ENCODE measurements at regions not wholly inside any gene's neighbourhood (a gene's known extent, or its start where the extent isn't known, plus 50 kb on each side); places are given as distances from the start of the nearest gene placed in this dataset.
A peak's percentile ranks its signal among the peaks of the same experiment; 100 is the strongest.

DNA sequence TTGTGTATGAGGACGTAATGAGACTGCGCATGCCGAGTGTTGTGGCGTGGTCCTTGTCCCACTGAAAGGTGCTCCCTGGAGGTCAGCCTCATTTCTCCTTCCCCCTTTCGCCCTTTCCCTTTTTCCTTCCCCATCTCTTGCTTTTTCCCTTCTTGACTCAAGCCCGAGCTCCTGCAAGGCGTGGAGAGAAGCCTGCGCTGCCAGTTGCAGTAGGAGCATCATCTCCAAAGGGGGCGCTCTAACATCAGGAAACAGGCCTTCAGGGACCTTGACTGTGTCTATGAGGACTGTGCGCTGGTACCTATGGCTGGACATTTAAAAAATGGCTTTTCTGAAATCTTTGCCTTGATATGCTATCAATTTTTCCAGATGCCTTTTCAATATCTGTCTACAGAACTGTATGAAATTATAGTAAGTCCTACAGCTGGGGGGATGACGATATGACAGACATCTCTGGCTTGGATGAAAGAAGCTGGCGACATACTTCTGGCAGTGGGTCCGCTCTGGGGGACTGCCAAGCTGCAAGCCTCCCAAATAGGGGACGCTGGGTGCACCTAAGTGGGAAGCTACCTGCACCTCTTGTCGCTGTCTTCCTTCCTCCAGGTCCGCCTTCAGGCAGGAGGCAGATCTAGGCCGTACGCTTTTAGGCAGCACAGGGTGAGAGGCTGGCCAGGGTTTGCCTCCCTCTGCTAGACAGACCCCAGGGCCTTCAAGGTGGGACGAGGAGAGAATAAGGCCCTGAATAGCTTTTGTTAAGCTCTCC, 96.5 kb downstream of the NXPE2 start:
- H3K4ac ChIP-seq (ENCODE audit: low read depth, low read length): no peak overlapping the region
- H3K79me1 ChIP-seq (ENCODE audit: low read length): no peaks in the 10 kb centered on the region
- H3K79me2 ChIP-seq (ENCODE audit: control insufficient read depth, insufficient read depth, low read length): no peaks in the 10 kb centered on the region
- H2BK5ac ChIP-seq (ENCODE audit: low read length): no peak overlapping the region
- H4K8ac ChIP-seq (ENCODE audit: low read depth, low read length): no peak overlapping the region
- no peaks in the 10 kb centered on the region for H3K36me3 ChIP-seq (ENCODE audit: control insufficient read depth, insufficient read depth, low read length)
- no peak overlapping the region for H3K4me3 ChIP-seq (ENCODE audit: low read length)
- no peak overlapping the region for H3K23ac ChIP-seq (ENCODE audit: low read length)
- peaks cover 6% of the 10 kb centered on the region for H3K4me1 ChIP-seq (ENCODE audit: control insufficient read depth, low read depth, low read length)
- no peak overlapping the region for H3K4me2 ChIP-seq (ENCODE audit: low read length)
- no peak overlapping the region for H2AK5ac ChIP-seq (ENCODE audit: low read length)
- H2BK15ac ChIP-seq (replicated peaks; ENCODE audit: low read depth): no peak overlapping the region
- no peaks in the 10 kb centered on the region for H3K27me3 ChIP-seq (ENCODE audit: insufficient read depth, low read length, poor library complexity)
- no peak overlapping the region for H4K5ac ChIP-seq (ENCODE audit: low read length)
- no CpG with 5 or more reads among the region's 19 CpGs for WGBS (ENCODE audit: extremely low coverage, insufficient coverage, low lambda C conversion rate)
- H3K27ac ChIP-seq (ENCODE audit: low read depth, low read length): no peak overlapping the region
- no peak overlapping the region for H2BK120ac ChIP-seq (ENCODE audit: low read depth, low read length)
- H3K18ac ChIP-seq (ENCODE audit: low read length): no peak overlapping the region
- H3K56ac ChIP-seq (ENCODE audit: low read length): no peak overlapping the region
- H3K9ac ChIP-seq (ENCODE audit: low read length): no peak overlapping the region
- DNase-seq: peak; percentile 81

DNA sequence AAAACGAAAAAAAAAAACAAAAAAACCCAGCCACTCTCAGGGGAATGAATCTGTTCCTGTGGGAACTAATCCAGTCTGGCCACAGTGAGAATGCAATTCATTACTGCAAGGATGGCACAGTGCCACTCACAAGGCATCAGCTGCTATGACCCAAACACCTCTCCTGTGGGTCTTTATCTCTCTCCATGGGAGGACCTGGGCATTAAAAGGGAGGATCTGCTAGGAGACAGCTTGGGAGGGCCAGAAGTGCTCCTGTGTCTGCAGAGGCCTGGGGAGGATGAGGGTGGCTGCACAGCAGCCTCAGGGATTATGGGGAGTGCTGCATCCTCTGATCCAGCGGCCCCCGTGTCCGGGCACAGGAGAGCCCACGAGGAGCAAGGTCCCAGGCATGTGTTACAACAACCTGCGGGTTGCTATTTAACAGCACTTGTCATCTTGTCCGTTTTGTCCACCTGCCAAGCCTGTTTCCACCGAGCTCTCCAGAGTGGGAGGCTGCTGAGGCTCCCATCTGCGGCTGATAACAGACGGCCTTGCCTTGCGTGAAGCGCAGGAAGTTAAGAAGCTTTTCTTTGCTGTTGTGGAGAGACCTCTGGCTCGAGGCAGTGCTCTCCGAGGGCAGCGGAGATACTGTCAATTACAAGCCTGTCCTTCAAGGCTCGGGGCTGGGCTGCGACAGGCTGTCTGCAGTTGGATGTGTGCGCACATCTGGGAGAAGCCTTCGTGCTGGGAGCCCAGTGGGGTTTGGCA, 97.7 kb downstream of the NXPE2 start:
- Histone ChIP-seq H2BK5ac (ENCODE audit: low read length) (no peak overlapping the region), H2AK5ac (ENCODE audit: low read length) (no peak overlapping the region), H3K27me3 (ENCODE audit: insufficient read depth, low read length, poor library complexity) (no peaks in the 10 kb centered on the region), H3K27ac (ENCODE audit: low read depth, low read length) (no peak overlapping the region), H2BK15ac (replicated peaks; ENCODE audit: low read depth) (no peak overlapping the region), H4K5ac (ENCODE audit: low read length) (no peak overlapping the region), H3K4ac (ENCODE audit: low read depth, low read length) (no peak overlapping the region), H3K18ac (ENCODE audit: low read length) (no peak overlapping the region), H3K56ac (ENCODE audit: low read length) (no peak overlapping the region), H3K36me3 (ENCODE audit: control insufficient read depth, insufficient read depth, low read length) (no peaks in the 10 kb centered on the region), H3K4me2 (ENCODE audit: low read length) (no peak overlapping the region), H3K9ac (ENCODE audit: low read length) (no peak overlapping the region), H3K23ac (ENCODE audit: low read length) (no peak overlapping the region), H3K79me1 (ENCODE audit: low read length) (no peaks in the 10 kb centered on the region), H2BK120ac (ENCODE audit: low read depth, low read length) (no peak overlapping the region), H3K4me1 (ENCODE audit: control insufficient read depth, low read depth, low read length) (peaks cover 6% of the 10 kb centered on the region), H4K8ac (ENCODE audit: low read depth, low read length) (no peak overlapping the region), H3K4me3 (ENCODE audit: low read length) (no peak overlapping the region), H3K79me2 (ENCODE audit: control insufficient read depth, insufficient read depth, low read length) (no peaks in the 10 kb centered on the region)
- DNase-seq: no peak
- WGBS (ENCODE audit: extremely low coverage, insufficient coverage, low lambda C conversion rate): no CpG with 5 or more reads among the region's 19 CpGs

DNA sequence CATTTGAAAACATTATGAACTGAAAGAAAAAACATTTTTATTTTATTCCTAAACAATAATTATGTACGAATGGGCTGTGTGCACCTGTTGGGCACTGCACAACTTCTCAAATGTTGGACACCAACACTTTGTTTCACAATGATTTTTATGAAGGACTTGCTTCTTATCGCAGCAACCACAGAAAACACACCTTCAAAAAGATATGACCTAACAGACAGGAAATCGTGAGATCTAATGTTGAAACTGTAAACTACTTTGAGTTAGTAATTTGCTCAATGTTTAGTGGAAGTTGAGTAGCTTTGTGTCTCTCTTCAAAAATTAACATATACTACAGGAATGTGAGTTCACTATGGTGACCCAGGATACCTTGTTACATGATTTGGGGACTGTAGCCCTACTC, 98.6 kb downstream of the NXPE2 start:
- DNase-seq: no peak
- Histone ChIP-seq H4K8ac (ENCODE audit: low read depth, low read length) (no peak overlapping the region), H3K79me1 (ENCODE audit: low read length) (no peaks in the 10 kb centered on the region), H3K4ac (ENCODE audit: low read depth, low read length) (no peak overlapping the region), H3K79me2 (ENCODE audit: control insufficient read depth, insufficient read depth, low read length) (no peaks in the 10 kb centered on the region), H3K4me1 (ENCODE audit: control insufficient read depth, low read depth, low read length) (peaks cover 6% of the 10 kb centered on the region), H2AK5ac (ENCODE audit: low read length) (no peak overlapping the region), H4K5ac (ENCODE audit: low read length) (no peak overlapping the region), H3K27ac (ENCODE audit: low read depth, low read length) (no peak overlapping the region), H3K4me3 (ENCODE audit: low read length) (no peak overlapping the region), H3K27me3 (ENCODE audit: insufficient read depth, low read length, poor library complexity) (no peaks in the 10 kb centered on the region), H2BK120ac (ENCODE audit: low read depth, low read length) (no peak overlapping the region), H3K18ac (ENCODE audit: low read length) (no peak overlapping the region), H3K4me2 (ENCODE audit: low read length) (no peak overlapping the region), H3K9ac (ENCODE audit: low read length) (no peak overlapping the region), H3K23ac (ENCODE audit: low read length) (no peak overlapping the region), H3K36me3 (ENCODE audit: control insufficient read depth, insufficient read depth, low read length) (no peaks in the 10 kb centered on the region), H2BK5ac (ENCODE audit: low read length) (no peak overlapping the region), H2BK15ac (replicated peaks; ENCODE audit: low read depth) (no peak overlapping the region), H3K56ac (ENCODE audit: low read length) (no peak overlapping the region)
- WGBS (ENCODE audit: extremely low coverage, insufficient coverage, low lambda C conversion rate): no CpG with 5 or more reads among the region's 3 CpGs

DNA sequence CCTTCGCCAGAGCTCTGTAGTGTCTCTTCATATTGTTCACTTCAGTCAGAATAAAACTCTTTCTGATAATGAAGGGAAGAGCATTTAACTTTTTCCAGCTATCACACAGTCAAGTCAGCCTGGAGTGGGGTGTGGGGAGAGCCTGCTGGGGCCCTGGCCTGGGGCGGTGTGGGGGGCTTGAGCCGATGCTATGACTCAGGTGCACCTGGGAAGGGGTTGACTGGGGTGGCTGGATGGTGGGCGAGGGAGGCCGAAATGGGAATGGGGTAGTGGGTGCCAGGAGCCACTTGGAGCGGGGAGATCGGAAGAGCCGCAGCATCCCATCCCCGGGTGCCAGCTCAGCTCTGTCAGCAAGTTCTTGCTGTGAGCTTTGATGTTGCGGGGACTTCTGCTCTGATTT, 100.9 kb downstream of the NXPE2 start:
- H3K4ac ChIP-seq (ENCODE audit: low read depth, low read length): no peak overlapping the region
- no peak overlapping the region for H3K23ac ChIP-seq (ENCODE audit: low read length)
- no peaks in the 10 kb centered on the region for H3K79me2 ChIP-seq (ENCODE audit: control insufficient read depth, insufficient read depth, low read length)
- H4K5ac ChIP-seq (ENCODE audit: low read length): no peak overlapping the region
- no peaks in the 10 kb centered on the region for H3K4me1 ChIP-seq (ENCODE audit: control insufficient read depth, low read depth, low read length)
- no peak overlapping the region for H2BK120ac ChIP-seq (ENCODE audit: low read depth, low read length)
- no peaks in the 10 kb centered on the region for H3K36me3 ChIP-seq (ENCODE audit: control insufficient read depth, insufficient read depth, low read length)
- H4K8ac ChIP-seq (ENCODE audit: low read depth, low read length): no peak overlapping the region
- no peak overlapping the region for H2BK15ac ChIP-seq (replicated peaks; ENCODE audit: low read depth)
- H3K27me3 ChIP-seq (ENCODE audit: insufficient read depth, low read length, poor library complexity): no peaks in the 10 kb centered on the region
- H3K18ac ChIP-seq (ENCODE audit: low read length): no peak overlapping the region
- H3K9ac ChIP-seq (ENCODE audit: low read length): no peak overlapping the region
- no peak overlapping the region for H3K4me3 ChIP-seq (ENCODE audit: low read length)
- no peak overlapping the region for H3K4me2 ChIP-seq (ENCODE audit: low read length)
- WGBS (ENCODE audit: extremely low coverage, insufficient coverage, low lambda C conversion rate): no CpG with 5 or more reads among the region's 10 CpGs
- H2BK5ac ChIP-seq (ENCODE audit: low read length): no peak overlapping the region
- no peak overlapping the region for H3K27ac ChIP-seq (ENCODE audit: low read depth, low read length)
- no peak for DNase-seq
- no peak overlapping the region for H3K56ac ChIP-seq (ENCODE audit: low read length)
- no peak overlapping the region for H2AK5ac ChIP-seq (ENCODE audit: low read length)
- H3K79me1 ChIP-seq (ENCODE audit: low read length): no peaks in the 10 kb centered on the region

GRCh38 chr11:114782650-114783310, 104.5 kb downstream of the NXPE2 start:
- Histone ChIP-seq H3K36me3 (ENCODE audit: control insufficient read depth, insufficient read depth, low read length) (no peaks in the 10 kb centered on the region), H2AK5ac (ENCODE audit: low read length) (no peak overlapping the region), H3K4me3 (ENCODE audit: low read length) (no peak overlapping the region), H3K56ac (ENCODE audit: low read length) (no peak overlapping the region), H3K4me1 (ENCODE audit: control insufficient read depth, low read depth, low read length) (no peaks in the 10 kb centered on the region), H4K5ac (ENCODE audit: low read length) (no peak overlapping the region), H3K23ac (ENCODE audit: low read length) (no peak overlapping the region), H4K8ac (ENCODE audit: low read depth, low read length) (no peak overlapping the region), H3K4ac (ENCODE audit: low read depth, low read length) (no peak overlapping the region), H3K4me2 (ENCODE audit: low read length) (no peak overlapping the region), H2BK15ac (replicated peaks; ENCODE audit: low read depth) (no peak overlapping the region), H3K79me2 (ENCODE audit: control insufficient read depth, insufficient read depth, low read length) (no peaks in the 10 kb centered on the region), H2BK5ac (ENCODE audit: low read length) (no peak overlapping the region), H3K9ac (ENCODE audit: low read length) (no peak overlapping the region), H3K27me3 (ENCODE audit: insufficient read depth, low read length, poor library complexity) (no peaks in the 10 kb centered on the region), H3K27ac (ENCODE audit: low read depth, low read length) (no peak overlapping the region), H3K79me1 (ENCODE audit: low read length) (no peaks in the 10 kb centered on the region), H2BK120ac (ENCODE audit: low read depth, low read length) (no peak overlapping the region), H3K18ac (ENCODE audit: low read length) (no peak overlapping the region)
- no peak for DNase-seq
- no CpG with 5 or more reads among the region's 13 CpGs for WGBS (ENCODE audit: extremely low coverage, insufficient coverage, low lambda C conversion rate)
